NCI-H2081 (cell line): ENCODE measurements at regions not wholly inside any gene's neighbourhood (a gene's known extent, or its start where the extent isn't known, plus 50 kb on each side); places are given as distances from the start of the nearest gene placed in this dataset.

Experiments used
- DNase-seq, 2 experiments: peaks; one replicate each; lab custom pipeline; 2025; lab: John Stamatoyannopoulos, UW

DNA sequence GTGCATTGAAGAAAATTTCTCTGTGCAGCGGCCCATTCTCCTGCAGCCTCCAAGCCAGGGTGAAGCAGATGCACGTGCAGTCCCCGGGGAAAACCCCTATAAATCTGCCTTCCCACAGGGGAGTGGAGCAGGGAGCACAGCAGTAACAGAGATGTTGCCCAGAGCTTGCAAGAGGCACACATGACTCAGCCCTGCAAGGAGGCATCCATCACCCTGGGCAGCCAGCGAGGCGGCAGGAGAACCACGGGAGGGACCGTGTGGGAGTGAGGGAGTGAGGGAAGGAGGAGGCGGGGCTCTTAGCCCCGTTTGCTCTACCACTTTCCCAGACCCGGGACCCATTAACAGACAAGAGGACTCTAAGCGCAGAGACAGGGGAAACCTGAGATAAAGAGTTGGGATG is 96.2 kb upstream of the ARAP3 start:
- no peak for DNase-seq

DNA sequence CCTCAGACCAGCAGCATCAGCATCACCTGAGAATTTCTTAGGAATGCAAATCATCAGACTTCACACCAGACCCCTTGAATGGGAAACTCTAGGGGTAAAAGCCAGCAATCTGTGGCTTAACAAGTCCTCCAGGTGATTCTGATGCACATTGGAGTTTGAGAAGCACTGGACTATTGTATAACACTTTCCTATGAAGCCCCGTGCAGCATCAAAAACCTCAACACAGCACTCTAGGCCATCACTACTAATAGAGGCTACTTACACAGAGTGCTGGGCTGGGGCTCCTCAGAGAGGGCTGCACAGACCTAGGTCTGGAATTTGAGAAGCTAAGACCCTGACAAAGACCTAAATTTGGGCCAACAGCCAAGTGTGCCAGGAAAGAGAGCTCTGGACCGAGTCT is 95.7 kb upstream of the ARAP3 start:
- DNase-seq, result no peak

DNA sequence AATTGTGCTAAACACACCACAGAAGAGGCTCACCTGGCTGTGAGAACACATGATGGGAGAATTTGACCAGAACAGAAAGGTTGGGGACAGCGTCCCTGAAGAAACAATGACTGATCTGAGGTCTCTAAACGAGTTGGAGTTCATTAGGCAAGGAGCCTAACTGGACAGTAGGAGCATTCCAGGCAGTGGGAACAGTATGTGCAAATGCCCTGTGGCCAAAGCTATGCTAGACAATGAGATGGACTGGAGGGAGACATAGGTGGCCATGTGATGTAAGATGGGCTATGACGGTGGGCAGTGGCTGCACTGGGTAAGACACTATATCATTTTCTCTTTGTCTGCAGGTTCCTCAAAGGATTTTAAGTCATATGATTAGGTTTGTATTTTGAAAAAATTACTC is 95.1 kb upstream of the ARAP3 start:
- no peak for DNase-seq

DNA sequence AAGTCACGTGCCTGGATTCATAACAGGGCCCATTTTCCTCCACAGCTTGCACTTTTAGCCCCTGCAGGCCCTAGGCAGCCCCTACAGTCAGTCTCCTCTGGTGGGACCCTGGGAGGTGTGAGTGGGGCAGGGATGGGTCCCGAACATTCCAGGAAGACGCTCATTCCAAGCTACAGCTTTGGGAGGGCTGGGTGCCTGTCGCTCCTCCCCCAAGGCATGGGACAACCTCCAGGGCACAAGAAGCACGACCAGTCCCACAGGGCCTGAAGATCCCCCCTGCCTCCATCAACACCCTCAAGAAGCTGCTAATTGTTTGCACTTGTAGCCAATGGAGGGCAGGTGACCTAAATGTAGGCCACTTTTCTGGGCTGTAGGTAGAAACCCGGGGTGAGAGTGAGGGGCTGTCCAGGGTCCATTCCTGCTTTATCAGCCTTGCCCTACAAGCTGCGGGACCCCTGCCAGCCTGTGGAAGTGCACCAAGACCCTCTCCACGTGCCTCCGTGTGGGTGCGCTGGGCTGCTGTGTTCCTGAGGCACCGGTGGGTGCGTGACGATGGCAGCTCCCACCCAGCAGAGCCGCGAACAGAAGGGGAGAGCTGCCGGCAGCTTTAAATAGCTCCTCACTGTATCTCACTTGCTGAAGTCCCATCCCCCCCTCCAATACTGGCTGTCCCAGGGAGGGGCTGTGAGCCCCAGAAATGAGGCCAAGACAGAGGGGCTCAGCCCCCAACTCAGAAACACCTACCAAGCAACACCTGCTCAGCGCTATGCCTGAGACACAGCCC is 91.9 kb upstream of the ARAP3 start:
- no peak for DNase-seq

DNA sequence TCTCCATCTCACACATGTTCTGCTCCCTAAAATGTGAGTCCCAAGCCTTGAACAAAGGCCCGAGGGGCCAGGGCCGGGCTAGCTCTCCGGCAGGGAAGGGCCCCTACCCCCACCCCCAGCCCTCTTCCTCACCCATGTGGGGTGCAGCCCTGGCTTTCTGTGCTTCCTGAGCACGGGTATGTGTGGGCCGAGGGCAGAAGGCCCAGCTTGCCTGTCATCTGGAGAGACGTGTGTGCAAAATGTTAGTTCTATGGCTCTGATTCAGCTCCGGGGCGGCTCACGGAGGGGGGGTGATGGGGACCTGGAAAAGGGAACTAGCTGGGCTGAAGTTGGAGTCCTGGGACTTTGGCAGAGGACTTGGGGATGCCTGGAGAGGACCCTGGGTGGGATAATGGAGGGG is 90.3 kb upstream of the ARAP3 start:
- no peak for DNase-seq

DNA sequence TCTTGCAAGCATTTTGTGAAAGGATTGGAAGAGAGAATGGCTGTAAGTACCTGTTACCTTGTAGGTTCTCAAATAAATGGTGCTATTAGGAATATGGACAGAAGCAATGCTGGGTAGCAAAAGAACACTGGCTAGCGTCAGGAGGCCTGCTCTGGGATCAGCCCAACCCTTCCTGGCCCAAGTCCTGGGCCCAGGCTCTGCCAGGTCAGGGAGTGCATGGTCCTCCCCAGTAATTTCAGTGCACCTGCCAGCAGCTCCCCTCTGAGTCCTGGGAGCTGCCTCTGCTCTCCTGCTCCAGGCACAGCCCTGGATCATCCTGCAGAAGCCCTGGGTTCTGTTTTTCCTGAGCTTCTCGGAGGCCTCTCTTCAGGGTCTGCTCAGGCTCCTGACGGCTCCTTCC is 89.5 kb upstream of the ARAP3 start:
- DNase-seq, result no peak

DNA sequence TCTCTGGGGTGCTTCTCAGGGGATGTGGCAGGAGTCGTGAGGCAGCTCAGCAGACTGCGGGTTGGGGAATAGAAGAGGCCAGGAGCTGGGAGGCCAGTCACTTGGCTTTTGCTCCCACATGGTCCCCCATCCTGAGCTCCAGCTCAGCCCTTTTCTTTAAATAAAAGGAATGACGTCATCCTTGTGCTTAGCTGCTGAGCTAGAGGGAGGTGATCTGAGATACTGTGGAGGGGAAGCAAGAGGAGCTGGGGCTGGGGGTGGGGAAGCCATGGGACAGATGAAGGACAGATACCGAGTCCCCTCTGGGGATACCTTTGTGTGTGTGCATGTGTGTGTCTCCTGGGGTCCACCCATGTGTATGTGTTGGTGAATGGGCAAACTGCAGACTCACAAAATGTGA is 89.0 kb upstream of the ARAP3 start:
- DNase-seq, result no peak

DNA sequence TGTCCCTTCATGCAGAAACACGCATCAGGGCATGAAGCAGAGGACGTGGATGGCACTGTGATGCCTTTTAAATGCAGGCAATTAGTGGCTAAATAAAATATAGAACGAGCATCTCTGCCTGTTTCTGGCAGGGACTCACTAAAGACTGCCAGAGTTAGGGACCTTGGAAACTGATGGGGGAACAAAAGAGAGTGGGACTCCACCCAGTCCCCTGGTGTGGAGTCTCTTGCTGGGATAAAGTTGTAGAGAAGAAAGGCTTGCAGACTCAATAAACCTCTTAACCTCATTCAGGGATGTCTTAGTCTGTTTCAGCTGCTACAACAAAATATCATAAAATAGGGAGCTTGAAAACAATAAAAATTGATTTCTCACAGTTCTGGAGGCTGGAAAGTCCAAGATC is 87.6 kb upstream of the ARAP3 start:
- DNase-seq, result no peak

DNA sequence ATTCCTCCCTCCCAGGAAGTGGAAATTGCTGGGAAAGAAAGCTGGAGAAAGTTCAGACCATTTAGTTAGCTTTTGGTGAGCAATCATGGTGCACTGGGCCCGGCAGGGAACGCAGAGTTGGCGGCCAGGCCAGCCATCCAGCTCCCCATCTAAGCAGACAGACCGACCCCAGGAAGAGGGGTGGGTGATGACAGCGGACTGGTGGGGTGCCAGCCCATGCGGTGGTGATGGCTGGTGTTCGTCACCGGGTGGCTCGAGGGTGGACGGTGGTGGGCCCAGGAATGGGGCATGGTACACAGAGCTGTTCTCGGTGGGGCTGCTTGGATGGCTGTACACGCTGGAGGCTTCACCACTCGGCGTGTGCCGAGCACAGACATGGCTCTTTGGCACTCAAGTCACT is 85.6 kb upstream of the ARAP3 start:
- no peak for DNase-seq

DNA sequence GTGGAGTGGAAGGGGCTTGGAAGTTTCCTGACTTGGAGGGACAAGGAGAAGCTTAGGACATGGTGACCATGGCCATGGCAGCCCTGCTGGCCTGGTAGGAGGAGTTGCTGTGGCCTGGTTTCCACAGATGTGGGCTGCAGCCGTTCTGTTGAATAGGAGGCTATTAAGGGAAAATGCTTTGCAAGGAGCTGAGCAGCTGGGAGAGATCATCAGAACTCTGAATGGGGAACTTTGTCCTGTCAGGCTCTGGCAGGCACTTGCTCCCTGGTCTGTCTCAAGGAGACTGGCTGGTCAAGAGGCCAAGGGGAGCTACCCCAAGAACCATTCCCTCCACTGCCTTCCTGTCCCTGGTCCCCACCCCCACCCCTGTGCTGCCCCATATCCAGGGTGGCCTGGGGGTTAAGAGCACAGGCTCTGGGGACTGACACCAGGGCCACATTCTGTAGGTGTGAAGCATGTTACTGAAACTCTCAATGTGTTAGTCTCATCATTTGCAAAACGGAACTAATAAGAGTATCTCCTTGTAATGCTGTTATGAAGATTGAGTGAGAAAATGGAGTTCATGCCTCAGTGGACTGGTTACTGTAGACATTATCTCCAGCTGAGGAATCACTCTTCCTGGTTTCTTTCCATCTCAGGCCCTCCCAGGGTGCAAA is 84.0 kb upstream of the ARAP3 start:
- DNase-seq, result no peak

DNA sequence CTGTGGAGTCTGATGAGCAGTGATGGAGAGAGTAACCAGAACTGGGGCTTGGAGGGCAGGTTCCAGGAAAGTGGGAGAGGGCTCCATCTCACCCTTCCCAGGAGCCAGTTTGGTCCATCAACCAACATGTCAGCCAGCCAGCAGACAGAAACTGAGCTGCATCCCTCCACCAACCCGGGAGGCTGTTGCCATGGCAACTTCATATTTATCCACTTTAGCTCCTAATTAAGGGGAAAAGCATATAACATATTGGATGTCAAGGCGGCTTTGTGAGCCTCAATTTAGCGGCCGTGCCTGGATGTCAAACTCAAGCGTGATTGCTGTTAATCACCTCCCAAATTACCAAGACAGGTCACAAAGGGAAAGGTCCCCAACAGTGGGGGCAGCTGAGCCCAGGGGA is 81.5 kb upstream of the ARAP3 start:
- peak in 1 of 2 experiments; percentile 6 for DNase-seq

DNA sequence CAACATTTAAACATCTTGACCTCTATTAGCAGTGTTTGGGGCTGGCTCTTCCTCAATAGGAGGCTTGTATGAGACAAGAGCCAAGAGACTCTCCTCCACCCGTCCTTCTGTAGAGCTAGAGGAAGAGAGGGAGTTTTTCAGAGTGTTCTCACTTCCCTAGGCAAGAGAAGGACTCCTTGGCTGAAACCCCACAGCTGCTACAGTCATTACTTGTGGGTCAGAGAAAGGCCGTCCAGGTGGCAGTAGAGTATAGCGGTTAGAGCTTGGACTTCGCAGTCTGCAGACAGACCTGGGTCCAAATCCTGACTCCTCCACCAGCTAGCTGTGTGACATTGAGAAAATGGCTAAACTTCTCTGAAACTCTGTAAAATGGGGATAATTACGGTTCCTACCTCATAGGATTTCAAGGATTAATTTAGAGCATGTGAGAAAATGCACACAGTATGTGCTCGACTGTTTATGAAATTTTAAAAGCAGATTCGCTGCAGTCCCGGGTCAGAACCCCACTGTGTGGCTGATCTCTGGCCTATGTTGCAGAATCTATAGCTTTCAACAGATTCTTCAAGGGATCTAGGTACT is 80.8 kb upstream of the ARAP3 start:
- no peak for DNase-seq

DNA sequence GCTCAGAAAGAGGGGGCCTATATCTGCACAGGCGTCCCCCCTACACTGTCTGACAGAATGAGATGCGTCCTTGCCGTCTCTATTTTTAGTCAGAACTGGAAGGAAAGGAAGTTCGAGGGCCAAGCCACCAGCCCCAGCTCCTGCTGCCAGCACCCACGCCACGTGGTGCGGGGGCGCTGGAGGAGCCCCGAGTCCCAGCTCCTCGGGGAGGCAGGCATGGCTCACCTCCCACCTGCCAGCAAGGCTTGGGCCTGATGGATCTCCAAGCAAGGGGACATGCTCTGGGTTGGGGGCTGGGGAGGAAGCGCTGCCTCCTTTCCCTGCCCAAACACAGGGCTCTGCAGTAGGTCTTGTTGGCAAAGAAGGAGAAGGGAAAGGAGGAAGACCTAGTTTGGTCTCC is 80.3 kb upstream of the ARAP3 start:
- DNase-seq, result no peak

DNA sequence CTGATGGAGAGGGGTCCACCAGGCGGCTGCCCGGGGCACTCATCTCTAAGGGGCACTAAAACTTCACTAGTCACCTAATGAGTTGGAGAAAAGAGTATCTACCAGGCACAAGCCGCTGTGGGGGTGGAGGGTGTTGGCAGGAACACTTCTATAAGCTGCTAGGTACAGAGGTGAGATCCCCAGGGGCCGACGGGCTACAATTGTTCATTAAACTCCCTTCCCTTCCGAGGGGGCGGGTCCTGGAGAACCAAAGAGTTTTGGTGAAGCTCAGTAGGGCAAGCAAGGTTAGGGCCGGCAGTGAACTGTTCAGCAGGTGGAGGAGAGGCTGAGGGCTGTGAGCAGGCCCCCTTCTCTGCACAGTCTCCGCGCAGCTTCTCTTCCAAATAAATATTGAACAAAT is 78.7 kb upstream of the ARAP3 start:
- no peak for DNase-seq

DNA sequence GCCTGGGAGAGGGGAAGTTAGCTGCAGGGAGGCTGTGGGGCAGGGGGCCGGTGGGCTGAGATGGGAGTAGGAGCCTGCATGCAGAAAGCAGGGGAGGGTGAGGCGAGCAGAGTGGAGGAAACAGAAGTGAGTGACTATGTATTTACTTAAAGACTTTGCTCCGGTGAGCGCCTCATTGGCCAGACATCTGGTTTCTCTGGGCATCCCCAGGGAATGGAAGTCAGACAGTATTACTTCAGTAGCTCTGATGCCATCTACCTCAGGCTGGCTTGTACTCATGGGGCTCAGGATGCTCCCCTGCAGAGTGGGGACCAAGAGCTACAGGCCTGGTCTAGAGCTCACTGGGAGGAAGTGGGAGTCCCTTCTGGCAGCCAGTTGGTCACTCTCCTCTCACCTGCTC is 78.2 kb upstream of the ARAP3 start:
- no peak for DNase-seq

DNA sequence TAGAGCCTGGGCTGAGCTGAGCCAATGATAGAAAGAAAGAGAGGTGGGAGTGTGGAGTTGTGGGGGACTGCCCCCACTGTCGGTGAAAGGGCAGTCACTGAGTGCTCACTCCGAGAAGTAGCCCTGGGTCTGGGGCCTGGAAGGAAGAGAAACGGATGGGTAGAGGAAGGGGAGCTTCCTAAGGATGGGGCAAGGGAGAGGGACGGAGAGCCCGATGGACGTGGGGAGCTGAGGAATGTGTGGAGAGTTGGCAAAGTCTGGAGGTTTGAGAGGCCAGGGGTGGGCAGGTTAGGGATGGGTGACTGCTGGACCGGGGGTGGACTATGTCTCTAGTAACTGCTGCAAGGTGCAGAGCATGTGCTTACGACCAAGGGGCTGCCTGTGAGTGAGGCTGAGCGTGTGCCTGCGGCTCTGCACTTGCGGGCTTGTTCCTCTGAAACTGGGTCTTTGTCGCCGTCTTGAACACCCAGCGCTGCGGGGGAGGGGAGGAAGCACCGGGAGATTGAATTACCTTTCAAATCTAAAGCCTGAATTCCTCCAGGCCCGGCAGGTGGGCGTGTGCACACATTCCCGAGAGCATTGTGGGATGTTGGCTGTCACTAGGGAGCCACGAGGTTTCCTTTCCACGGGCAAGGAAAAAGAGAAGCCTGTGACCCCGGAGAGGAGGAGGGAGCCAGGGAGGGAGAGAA is 76.4 kb upstream of the ARAP3 start:
- DNase-seq, result no peak

DNA sequence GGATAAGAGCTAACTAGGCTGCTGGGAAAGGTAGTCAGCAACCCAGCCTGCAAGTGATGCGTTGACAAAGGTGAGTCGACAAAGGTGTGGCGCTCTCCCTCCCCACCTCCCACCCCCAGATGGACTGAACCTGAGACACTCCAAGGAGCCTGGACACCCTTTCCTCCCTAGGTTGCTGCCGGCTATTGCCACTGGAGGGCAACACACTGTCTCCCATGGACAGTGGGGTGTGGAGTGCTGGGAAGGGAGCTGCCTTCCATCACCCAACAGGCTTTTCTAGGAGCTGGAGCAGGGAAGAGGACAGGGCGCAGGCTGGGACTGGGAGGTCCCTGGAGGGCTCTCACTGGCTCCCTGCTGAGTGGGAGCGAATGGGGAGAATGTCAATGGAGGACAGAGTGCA is 75.4 kb upstream of the ARAP3 start:
- no peak for DNase-seq

DNA sequence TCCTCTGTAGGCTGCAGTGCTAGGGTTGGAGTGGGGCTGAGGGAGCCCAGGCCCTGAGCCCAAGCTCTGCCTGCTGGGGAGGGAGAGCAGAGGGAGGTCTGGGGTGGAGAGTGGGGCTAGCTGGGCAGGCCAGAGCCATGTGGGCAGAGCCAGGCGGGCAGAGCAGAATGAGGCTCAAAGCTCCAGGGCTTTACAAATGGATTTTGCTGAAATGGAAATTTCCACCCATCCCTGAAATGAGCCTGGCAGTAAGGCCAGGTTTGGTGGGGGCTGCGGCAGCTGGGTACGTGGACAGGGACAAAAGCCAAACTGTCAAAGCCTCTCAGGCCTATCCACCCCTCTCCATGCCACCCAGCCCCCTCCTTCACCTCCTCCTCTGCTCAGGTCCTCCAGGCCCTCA is 74.2 kb upstream of the ARAP3 start:
- DNase-seq, result no peak

DNA sequence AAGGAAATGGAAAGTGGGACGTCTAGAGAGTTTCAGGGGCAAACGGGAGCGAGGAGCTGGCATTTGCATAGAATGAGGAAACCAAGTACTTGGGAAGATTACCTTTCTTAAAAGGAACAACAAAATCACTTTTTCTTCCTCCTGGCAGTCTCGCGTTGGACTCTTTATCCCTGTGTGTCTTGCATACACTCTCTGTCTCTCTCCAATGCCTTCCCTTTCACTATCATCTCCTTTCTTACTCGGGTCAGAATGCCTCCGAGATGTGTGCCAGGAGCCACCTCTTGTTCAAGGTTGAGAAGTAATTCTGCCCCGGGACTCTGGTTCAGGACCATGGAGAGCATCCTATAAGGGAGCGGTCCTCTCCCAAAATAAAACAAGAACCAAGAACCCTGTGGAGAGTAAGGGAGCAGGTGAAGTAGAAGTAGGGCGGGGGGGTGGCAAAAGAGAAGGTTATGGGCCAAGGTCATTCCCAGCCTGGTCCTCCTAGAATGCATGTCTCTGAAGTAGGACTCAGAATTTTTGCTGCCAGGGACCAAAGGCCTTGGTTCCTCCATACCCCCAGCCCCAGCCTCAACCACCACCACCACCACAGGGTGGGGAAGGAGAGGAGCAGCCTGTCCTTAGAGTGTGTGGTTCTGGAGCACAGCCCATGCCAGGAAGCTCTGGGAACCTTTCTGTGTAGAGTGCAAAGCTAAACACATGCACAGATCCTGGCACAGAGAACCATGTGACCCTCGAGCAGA is 72.1 kb upstream of the ARAP3 start:
- no peak for DNase-seq

DNA sequence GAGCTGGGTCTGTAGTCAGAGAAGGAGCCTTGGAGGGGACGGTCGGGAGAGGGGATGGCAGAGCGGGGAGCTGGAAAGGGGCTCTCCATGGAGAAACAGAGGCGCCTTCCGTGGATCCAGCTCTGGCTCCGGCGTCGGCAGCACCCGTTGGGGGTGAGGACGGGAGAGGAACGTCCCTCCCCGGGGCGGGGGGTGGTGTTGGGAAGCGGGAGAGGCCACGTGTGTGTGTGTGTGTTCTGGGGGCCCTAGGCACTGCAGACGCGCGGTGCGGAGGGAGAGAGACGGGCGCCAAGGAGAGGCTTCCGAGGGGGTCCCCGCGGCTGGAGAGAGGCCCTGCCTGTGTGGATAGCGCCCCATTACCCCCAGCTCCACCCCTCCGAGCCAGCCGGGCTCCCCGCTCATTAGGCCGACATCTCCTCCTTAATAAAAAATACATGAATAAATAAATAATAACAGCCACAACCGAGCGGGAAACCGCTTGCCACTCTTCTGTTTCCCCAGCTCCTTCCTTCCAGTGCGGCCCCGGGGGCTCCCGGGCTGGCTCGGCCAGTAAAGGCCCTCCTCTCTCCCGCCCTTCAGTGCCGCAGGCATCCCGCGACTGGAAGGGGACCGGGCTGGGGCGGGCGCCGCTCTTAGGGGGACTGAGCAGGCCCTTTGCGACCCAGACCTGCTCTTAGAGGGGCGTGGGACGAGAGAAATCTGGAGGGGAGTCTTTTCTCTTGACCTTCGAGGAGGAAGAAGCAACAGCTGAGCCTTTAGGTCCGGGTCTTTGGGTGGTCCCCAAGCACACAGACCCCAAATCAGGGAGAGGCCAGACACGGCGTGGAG is 71.3 kb upstream of the ARAP3 start:
- DNase-seq, result no peak
